Peyer's patch (tissue), 4 donors: ENCODE measurements at regions not wholly inside any gene's neighbourhood (a gene's known extent, or its start where the extent isn't known, plus 50 kb on each side); places are given as distances from the start of the nearest gene placed in this dataset.

Experiments used
- CTCF ChIP-seq, 6 experiments: fragments of 450-650 bp in 4 of 6; fragments of 200-600 bp in 2 of 6; sonication (generic) in 1 of 6; IDR thresholded peaks; one replicate each; pipeline ENCODE4 v1.5.1; 2017 to 2019; ENCODE audit warnings: antibody characterized with exemption in 6 of 6, mild to moderate bottlenecking in 3 of 6, moderate library complexity in 1 of 6
- POLR2A ChIP-seq, 2 donors: fragments of 450-650 bp; IDR thresholded peaks; one replicate each; pipeline ENCODE4 v1.5.1; 2017; ENCODE audit warnings: antibody characterized with exemption in 2 of 2, mild to moderate bottlenecking in 2 of 2, moderate library complexity in 2 of 2

- TF ChIP-seq CTCF (IDR thresholded peaks at IDR 0.05) = no peak
- no peak for TF ChIP-seq POLR2A (IDR thresholded peaks at IDR 0.05)
Observed at GRCh38 chr12:105524961-105525360, 194.5 kb downstream of the C12orf75 start.
